SK-N-SH treated with all-trans-retinoic acid at 6 μM for 48 hours (cell line): ENCODE measurements at regions not wholly inside any gene's neighbourhood (a gene's known extent, or its start where the extent isn't known, plus 50 kb on each side); places are given as distances from the start of the nearest gene placed in this dataset.

Experiments
- ESRRG ChIP-seq: fragments of 250-450 bp; sonication (Bioruptor Pico); IDR thresholded peaks from 2 replicates; pipeline ENCODE4 v1.6.1; 2021; ENCODE audit warnings: mild to moderate bottlenecking
- ISL1 ChIP-seq: fragments of 250-450 bp; sonication (Bioruptor Pico); IDR thresholded peaks from 2 replicates; pipeline ENCODE4 v2.1.2; 2022; ENCODE audit warnings: mild to moderate bottlenecking, moderate library complexity
- PPARA ChIP-seq: fragments of 250-450 bp; sonication (Bioruptor Pico); IDR thresholded peaks from 2 replicates; pipeline ENCODE4 v1.5.0; 2020; ENCODE audit warnings: mild to moderate bottlenecking, borderline replicate concordance
- RARB ChIP-seq: fragments of 250-450 bp; sonication (Bioruptor Pico); IDR thresholded peaks from 2 replicates; pipeline ENCODE4 v1.8.0; 2021; ENCODE audit warnings: mild to moderate bottlenecking, moderate library complexity
- TCF4 ChIP-seq: fragments of 250-450 bp; sonication (Bioruptor Pico); IDR thresholded peaks from 2 replicates; pipeline ENCODE4 v1.8.0; 2021; ENCODE audit warnings: mild to moderate bottlenecking, moderate library complexity, borderline replicate concordance
- ZFP3 ChIP-seq: fragments of 250-450 bp; sonication (Bioruptor Pico); IDR thresholded peaks from 2 replicates; pipeline ENCODE4 v1.5.0; 2020; ENCODE audit warnings: mild to moderate bottlenecking, moderate library complexity
- ZFP30 ChIP-seq: fragments of 450-650 bp; formaldehyde crosslinking; IDR thresholded peaks from 2 replicates; pipeline ENCODE4 v1.5.0; 2022; ENCODE audit warnings: mild to moderate bottlenecking, moderate library complexity
- ZNF8 ChIP-seq: fragments of 450-650 bp; formaldehyde crosslinking; IDR thresholded peaks from 2 replicates; pipeline ENCODE4 v1.5.0; 2020; ENCODE audit warnings: mild to moderate bottlenecking, moderate library complexity
- TF ChIP-seq, protein P1 (sequence below): fragments of 250-450 bp; sonication (Bioruptor Pico); IDR thresholded peaks from 2 replicates; pipeline ENCODE4 v1.8.0; 2020; ENCODE audit warnings: mild to moderate bottlenecking, moderate library complexity, borderline replicate concordance

DNA sequence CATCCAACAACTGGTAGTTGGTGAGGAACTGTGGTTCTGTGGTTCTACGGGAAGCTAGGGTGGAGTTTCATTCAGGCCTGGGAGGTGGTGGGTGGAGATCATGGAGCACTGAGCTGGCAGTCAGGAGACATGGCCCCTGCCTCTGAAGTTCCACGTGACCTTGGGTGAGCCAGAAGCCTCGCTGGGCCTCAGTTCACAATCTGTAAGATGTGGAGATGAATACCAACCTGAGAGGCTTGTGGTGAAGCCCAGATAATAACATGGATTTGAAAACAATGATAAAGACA lies 177.9 kb downstream of the MACROH2A1 start:
- TF ChIP-seq, protein P1, sequence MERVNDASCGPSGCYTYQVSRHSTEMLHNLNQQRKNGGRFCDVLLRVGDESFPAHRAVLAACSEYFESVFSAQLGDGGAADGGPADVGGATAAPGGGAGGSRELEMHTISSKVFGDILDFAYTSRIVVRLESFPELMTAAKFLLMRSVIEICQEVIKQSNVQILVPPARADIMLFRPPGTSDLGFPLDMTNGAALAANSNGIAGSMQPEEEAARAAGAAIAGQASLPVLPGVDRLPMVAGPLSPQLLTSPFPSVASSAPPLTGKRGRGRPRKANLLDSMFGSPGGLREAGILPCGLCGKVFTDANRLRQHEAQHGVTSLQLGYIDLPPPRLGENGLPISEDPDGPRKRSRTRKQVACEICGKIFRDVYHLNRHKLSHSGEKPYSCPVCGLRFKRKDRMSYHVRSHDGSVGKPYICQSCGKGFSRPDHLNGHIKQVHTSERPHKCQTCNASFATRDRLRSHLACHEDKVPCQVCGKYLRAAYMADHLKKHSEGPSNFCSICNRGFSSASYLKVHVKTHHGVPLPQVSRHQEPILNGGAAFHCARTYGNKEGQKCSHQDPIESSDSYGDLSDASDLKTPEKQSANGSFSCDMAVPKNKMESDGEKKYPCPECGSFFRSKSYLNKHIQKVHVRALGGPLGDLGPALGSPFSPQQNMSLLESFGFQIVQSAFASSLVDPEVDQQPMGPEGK (CRISPR knock-in tag): no peak
- TF ChIP-seq TCF4 (CRISPR knock-in tag) (no peak), ESRRG (CRISPR knock-in tag) (no peak), ZFP3 (CRISPR knock-in tag) (no peak), ZNF8 (CRISPR knock-in tag) (no peak), RARB (CRISPR knock-in tag) (no peak), ZFP30 (CRISPR knock-in tag) (no peak), PPARA (CRISPR knock-in tag) (no peak), ISL1 (CRISPR knock-in tag) (no peak)
